GM18868 (cell line): ENCODE measurements at regions not wholly inside any gene's neighbourhood (a gene's known extent, or its start where the extent isn't known, plus 50 kb on each side); places are given as distances from the start of the nearest gene placed in this dataset.
A peak's percentile ranks its signal among the peaks of the same experiment; 100 is the strongest.

Experiments
- ATAC-seq: cut with Tn5 transposase; IDR thresholded peaks from one replicate; pipeline ENCODE4 v1.9.1; 2021; ENCODE audit warnings: mild to moderate bottlenecking, moderate library complexity; ENCODE audit not compliant: unreplicated experiment

DNA sequence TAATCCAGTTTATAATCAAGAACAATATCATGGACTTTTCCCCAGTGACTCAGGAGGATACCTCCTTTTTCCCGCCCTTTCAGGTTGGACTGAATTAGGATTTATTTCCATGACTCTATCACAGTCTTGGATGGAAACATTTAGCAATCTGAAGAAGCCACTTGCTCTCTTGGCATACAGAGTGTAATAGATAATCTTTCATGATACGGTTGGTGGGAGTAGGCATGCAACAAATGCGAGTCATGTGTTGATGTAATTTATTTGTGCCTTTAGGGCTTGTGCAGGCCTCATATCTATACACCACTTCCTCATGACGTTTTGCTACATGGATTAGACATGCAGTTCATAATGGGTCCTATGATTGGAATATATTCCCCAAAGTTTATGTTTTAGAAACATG, 54.2 kb upstream of the MCTP2 start:
- no peak for ATAC-seq

- no peak for ATAC-seq
Observed at GRCh38 chr15:94175420-94175819, 55.9 kb upstream of the MCTP2 start.

DNA sequence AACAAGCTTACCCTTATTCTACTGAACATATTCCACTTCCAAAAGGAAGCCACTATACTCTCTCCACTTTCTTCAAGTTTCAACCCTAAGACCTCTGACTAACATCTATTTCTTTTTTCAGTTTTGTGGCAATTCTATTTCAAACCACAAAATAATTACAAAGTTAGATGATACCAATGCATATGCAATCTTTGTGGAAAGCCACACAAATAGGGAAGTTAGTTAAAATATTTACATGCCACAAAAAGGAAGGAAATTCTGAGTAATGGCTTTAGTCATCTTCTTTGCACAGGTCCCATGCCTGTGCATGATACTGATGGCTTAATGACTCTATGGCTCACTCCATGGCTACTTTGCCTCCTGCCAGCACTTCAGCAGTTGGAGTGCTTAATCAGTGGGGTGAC, 57.0 kb upstream of the MCTP2 start:
- ATAC-seq: peak; percentile 83

DNA sequence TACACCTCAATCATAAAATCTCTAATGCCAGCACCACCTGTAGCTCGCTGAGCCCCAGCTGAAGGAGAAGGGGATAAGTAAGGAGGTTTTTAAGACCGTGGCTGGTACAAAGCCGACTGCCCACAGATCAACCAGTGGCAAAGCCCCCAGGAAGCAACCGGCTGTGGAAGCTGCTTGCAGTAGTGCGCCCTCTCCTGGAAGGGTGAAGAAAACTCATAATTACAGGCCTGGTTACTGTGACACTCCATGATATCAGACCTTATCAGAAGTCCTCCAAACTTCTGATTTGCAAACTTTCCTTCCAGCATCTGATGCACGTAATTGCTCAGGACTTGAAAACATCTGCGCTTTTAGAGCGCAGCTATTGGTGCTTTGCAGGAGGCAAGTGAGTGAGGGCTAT, 63.1 kb upstream of the MCTP2 start:
- no peak for ATAC-seq

DNA sequence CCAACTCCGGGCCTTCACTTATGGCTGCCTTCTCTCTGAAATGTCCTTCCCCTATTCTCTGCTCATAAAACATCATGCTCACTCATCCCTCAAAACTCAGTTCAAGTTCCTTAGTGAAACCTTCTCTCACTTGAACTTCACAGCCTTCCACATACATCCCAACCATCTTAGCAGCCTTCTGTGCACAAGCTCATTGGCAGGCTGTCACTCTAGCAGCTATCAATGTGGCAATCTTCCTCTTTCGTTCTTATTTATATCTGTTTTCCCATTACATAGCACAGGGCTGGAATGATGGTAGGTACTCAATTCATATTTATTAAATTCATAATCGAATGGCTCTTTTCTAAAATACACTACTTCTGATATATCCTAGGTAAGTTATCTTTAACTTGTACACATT, 66.4 kb upstream of the MCTP2 start:
- ATAC-seq: no peak

DNA sequence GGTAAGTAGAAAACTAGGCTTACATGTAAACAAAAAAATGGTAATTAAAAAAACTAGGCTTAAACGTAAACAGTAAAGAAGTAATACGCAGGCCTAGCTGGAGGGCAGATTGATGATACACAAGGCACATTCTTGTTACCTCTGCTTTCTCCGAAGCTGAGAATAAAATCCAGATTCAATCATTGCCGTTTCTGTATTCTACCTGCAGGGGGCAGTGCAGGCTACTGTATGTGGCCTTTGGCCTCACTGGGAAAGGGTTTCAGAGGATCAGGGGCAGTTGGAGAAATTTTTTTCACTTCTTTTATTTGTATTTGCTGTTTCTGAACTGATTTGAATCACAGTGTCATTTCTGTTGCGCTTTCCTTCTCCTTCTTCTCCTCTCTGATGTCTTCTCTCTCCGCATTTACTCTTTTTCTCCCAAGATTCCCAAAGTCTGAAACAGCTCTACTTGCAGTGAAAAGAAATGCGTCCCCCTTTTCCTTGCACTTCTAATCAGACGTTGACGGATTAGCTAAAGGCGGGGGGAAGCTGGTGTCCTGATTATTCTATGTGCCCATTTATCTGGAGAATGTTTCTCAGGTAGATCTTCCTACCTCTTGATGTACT, 67.1 kb upstream of the MCTP2 start:
- peak; percentile 71 for ATAC-seq

- no peak for ATAC-seq
Observed at GRCh38 chr15:94162939-94163338, 68.4 kb upstream of the MCTP2 start.

DNA sequence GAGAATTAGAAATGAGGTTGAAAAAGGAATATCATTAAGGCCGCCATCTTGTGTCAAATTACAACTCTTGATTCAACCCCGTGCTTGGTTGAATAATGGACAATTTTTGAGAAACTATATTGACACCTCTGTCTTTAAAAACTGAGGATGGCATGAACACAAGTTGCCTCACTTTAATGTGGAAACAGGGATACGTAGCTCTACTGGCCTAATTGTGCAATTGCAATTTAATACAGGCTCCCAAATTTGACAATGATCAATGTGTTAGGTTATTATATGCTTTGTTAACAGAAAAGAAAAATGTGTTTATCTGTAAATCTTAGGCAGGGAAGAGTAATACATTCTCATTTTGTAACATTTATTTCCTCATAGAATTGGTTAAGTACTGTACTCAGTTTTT, 77.1 kb upstream of the MCTP2 start:
- no peak for ATAC-seq

GRCh38 chr15:94145046-94145445, 86.3 kb upstream of the MCTP2 start:
- no peak for ATAC-seq

- no peak for ATAC-seq
Observed at GRCh38 chr15:94141802-94142201, 89.6 kb upstream of the MCTP2 start.

DNA sequence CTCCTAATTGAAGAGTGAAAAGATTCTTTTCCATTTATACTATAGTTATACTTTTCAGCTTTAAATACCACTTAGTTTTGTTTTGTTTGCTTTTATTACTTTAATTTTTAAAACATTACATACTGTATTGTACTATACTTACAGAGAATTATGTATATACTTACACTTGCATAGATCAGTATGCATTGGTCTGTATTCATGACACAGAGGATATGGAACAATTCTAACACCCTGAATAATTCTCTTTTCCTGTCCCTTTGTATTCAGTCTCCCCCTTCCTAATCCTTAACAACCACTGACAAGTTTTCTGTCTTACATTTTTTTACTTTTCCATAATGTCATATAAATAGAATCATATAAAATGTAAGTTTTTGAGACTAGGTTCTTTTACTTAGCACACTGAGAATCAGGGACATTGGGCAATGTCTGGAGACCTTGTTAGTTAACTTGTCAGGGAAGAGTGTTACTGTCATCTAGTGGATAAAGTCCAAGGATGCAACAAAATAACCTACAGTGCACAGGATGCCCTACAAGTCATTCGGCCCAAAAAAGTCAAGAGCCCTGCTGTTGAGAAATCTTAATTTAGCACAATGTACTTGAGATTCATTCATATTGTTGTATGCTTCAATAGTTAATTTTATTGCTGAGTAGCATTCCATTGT, 95.7 kb upstream of the MCTP2 start:
- no peak for ATAC-seq

DNA sequence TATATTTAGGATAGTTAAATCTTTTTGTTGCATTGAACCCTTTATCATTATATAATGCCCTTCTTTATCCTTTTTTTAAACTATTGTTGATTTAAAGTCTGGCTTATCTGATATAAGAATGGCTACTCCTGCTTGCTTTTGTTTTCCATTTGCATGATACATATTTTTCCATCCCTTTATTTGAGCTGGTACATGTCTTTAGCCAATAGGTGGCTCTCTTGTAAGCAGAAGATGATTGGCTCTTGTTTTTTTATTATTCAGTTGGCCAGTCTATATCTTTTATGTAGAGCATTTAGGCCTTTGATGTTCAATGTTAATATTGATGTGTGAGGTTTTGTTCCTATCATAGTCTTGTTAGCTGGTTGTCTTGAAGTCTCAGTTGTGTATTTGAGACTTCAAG, 99.5 kb upstream of the MCTP2 start:
- ATAC-seq: no peak

GRCh38 chr15:94130504-94130903, 100.9 kb upstream of the MCTP2 start:
- no peak for ATAC-seq

- no peak for ATAC-seq
Observed at GRCh38 chr15:94127006-94127405, 104.4 kb upstream of the MCTP2 start.

DNA sequence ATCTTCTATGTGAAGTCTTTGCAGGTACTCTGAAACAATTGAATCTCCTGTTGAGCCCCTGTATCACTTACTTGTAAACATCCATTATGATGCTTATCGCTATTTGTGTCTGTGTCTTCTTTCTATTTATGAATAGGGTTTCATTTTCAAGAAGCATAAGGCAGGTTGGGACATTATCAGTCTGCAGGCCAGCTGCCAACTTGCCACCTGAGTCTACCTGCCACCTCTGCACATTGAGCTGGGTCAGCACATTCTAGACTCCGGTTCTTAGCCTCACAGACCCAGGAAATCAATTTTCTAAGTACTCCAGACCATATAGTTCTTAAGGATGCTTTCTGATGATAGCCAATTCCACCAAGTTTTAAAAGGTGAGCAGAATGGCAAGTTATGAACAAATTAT, 105.7 kb upstream of the MCTP2 start:
- no peak for ATAC-seq

DNA sequence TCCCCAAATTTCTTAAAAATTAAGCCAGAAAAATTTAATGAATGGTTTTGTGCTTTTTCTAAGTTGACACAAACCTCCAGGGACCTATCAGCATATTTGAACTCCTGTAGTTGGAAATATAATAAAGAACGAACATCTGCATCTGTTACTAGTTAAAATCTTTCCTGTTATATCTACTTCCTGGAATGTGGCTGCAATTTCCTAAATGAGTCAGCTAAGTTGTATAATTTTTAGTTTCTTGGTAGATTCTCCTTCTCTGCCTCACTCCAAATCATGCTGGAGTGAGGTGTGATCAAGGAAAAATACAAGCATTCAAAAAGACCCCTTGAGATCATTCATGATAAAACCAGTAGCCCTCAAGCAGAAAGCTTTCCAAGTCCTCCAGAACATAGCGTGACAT, 106.2 kb upstream of the MCTP2 start:
- no peak for ATAC-seq

- ATAC-seq: no peak
Observed at GRCh38 chr15:94122516-94122915, 108.8 kb upstream of the MCTP2 start.

DNA sequence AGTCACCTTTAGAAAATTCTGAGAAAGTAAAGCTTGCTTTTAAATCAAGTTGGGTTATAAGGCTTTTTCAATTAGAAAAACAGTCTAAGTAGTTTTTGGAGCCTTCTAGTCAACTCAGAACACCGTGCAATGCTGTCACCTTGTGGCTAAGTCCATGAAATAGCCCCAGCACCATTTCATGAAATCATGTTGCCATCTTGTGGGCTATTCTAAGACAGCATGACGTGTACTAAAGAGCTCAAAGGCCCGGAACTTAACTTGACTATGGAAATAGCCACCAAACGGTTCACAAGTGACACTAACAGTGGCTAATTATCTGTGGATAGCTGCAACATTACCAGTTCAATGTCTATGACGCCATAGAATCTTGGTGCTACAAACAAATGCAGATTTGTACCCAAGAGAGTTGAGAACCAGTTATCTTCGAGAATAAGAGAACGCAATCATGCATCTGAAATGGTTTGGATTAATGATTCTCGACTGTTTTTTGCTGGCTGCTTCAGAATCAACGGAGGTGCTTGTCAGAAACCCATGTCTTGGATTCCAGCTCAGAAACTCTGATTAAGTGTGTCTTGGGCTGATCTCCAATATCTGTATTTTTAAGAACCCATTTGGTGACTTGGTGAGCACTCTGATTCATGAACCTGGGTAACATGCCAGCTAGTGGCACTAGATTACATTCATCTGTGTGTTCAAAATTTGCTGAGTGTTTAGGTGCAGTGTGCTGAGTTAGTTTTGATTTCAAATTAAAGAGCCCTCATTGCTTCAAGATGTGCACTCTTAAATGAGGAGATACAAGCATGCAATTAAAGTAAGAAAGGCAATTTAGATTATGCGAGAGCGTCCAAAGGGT, 111.2 kb upstream of the MCTP2 start:
- peak; percentile 100 for ATAC-seq

DNA sequence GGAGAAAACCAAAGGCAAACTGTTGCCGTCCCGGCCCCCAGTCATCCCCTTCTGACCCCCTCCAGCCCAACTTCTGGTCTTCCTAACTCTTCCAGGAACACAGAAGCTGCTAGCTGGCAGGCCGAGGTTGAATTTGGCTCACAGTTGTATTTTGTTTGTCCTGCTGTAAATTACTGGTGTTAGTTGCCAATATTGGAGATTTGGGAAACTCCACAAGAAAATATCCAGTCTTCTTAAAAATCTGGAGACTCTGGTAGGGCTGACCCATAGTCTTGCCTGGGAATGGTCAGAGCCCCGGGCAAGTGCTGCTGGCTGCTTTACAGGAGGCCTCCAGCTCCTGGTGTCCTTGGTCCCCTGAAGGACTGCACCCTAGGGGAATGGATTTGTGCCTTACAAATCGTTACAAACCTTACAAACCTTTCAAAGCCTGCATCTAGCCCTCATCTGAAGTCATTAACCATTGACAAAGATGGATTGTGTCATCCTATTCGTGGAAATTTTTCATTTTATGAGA, 112.0 kb upstream of the MCTP2 start:
- peak; percentile 9 for ATAC-seq

GRCh38 chr15:94110476-94111130, 120.8 kb upstream of the MCTP2 start:
- no peak for ATAC-seq

DNA sequence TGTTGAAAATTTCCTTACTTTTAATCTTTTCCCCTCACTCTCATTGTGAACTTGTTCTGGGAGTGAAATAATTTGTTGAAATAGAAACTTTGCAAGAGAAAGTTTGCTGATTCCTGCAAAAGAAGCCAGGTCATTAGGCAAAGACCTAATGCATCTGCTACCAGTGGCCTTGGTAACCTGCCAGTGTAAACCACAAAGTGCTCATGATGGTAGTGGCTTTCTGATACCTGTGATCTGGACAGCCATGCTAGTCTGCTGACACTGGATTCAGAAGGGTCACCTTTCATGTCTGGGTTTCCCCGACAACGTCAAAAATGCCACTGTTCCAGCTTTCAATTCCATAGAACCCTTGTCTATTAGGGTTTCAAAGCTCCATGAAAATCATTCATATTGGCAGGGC, 123.7 kb upstream of the MCTP2 start:
- ATAC-seq: no peak
